ENCODE measurements at regions not wholly inside any gene's neighbourhood (a gene's known extent, or its start where the extent isn't known, plus 50 kb on each side); places are given as distances from the start of the nearest gene placed in this dataset.

- H2BK15ac ChIP-seq (ENCODE audit: low read depth, low read length) = no peak overlapping the region
- no peak overlapping the region for H2BK120ac ChIP-seq (ENCODE audit: low read depth, low read length, poor library complexity, severe bottlenecking)
- H3K18ac ChIP-seq (ENCODE audit: insufficient read length, low read depth, low read length) = no peak overlapping the region
- TF ChIP-seq CTCF (conservative IDR thresholded peaks at IDR 0.05) = no peak
- H3K23me2 ChIP-seq (ENCODE audit: insufficient read length, low read depth, low read length, poor library complexity, severe bottlenecking) = no peaks in the 10 kb centered on the region
- no peaks in the 10 kb centered on the region for H3K9me3 ChIP-seq (ENCODE audit: control insufficient read depth, low read depth, low read length)
- DNase-seq = no peak
- H3K56ac ChIP-seq (ENCODE audit: insufficient read length, low read depth, low read length) = no peak overlapping the region
- no peak overlapping the region for H3K4ac ChIP-seq (ENCODE audit: low read depth, low read length)
- no peaks in the 10 kb centered on the region for H3K27me3 ChIP-seq (ENCODE audit: insufficient read depth, low read length)
- no peak overlapping the region for H3K4me2 ChIP-seq (ENCODE audit: insufficient read depth, insufficient read length, low read length)
- H3K27ac ChIP-seq (ENCODE audit: insufficient read length, low read depth, low read length) = no peak overlapping the region
- no peak overlapping the region for H3T11ph ChIP-seq (ENCODE audit: low read length)
- no peaks in the 10 kb centered on the region for H3K79me2 ChIP-seq (ENCODE audit: insufficient read depth, low read length)
- no peak overlapping the region for H4K8ac ChIP-seq (replicated peaks; ENCODE audit: insufficient read length, low read depth, low read length)
- no peak overlapping the region for H3K14ac ChIP-seq (ENCODE audit: insufficient read depth, low read length)
- H3K4me1 ChIP-seq (ENCODE audit: insufficient read depth, low read length) = no peaks in the 10 kb centered on the region
- Mint-ChIP-seq H3K27ac (no peak overlapping the region; a peak in 1 of 7 replicates), H3K36me3 (ENCODE audit: insufficient read depth in 1 of 3, low read depth in 3 of 3) (peaks cover 0 to 6% (median 5%) of the 10 kb centered on the region in 3 experiments; a peak in 5 of 7 replicates), H3K4me1 (peaks cover 19 to 21% of the 10 kb centered on the region in 2 experiments), H3K4me3 (no peak overlapping the region), H3K27me3 (ENCODE audit: low read depth) (no peaks in the 10 kb centered on the region; the same call in 1 of the 2 replicates), H3K9me3 (peaks cover 0 to 3% of the 10 kb centered on the region in 2 experiments; a peak in 2 of 5 replicates)
- no peak overlapping the region for H4K5ac ChIP-seq (ENCODE audit: insufficient read length, low read depth, low read length)
- H2AFZ ChIP-seq (ENCODE audit: low read length) = no peak overlapping the region
- no peak overlapping the region for H3K9ac ChIP-seq (ENCODE audit: extremely low read depth, insufficient read length, low read length)
- no peak overlapping the region for H3K23ac ChIP-seq (ENCODE audit: insufficient read length, low read depth, low read length)
- H2BK12ac ChIP-seq (ENCODE audit: insufficient read length, low read depth, low read length) = no peak overlapping the region
- H2AK5ac ChIP-seq (ENCODE audit: insufficient read length, low read length) = no peak overlapping the region
- H2BK5ac ChIP-seq (ENCODE audit: insufficient read length, low read length) = no peak overlapping the region
- H2BK20ac ChIP-seq (ENCODE audit: low read depth, low read length, poor library complexity, severe bottlenecking) = no peak overlapping the region
- no peak overlapping the region for H4K91ac ChIP-seq (ENCODE audit: insufficient read length, low read depth, low read length)
- no peaks in the 10 kb centered on the region for H3K79me1 ChIP-seq (ENCODE audit: insufficient read depth, low read depth, low read length, poor library complexity, severe bottlenecking)
- WGBS (ENCODE audit: extremely low coverage, insufficient read length, low lambda C conversion rate) = no CpG with 5 or more reads among the region's 4 CpGs
- H4K20me1 ChIP-seq (ENCODE audit: control insufficient read depth, insufficient read depth, insufficient read length) = no peaks in the 10 kb centered on the region
Measured at GRCh38 chr22:26734339-26735018, 77.1 kb downstream of the MIAT start.
